HCT116 (cell line): ENCODE measurements at regions not wholly inside any gene's neighbourhood (a gene's known extent, or its start where the extent isn't known, plus 50 kb on each side); places are given as distances from the start of the nearest gene placed in this dataset.

Experiments
- ATAC-seq: fragments of 200-7000 bp; cut with Tn5 transposase; 2 replicates; pipeline ENCODE4 v1.9.1; 2020; ENCODE audit warnings: mild to moderate bottlenecking, moderate library complexity
- BruUV-seq: library from RNA; stranded (reverse); fragments of 400-500 nt; replicated peaks from 2 replicates; lab custom pipeline; 2021; lab: Mats Ljungman, UMichigan
- CTCF ChIA-PET: fragments of 300-600 bp; sonication (Branson Sonifier 250); formaldehyde crosslinking; loops from one replicate; lab custom pipeline; 2021; ENCODE audit warnings: antibody characterized with exemption; lab: Charles Lee
- POLR2A ChIA-PET: fragments of 300-600, 350-600 bp; sonication (Branson Sonifier 250); formaldehyde crosslinking; loops from one replicate; lab custom pipeline; 2021; ENCODE audit warnings: antibody characterized with exemption; lab: Charles Lee
- RAD21 ChIA-PET, 2 experiments: fragments of 300-600 bp; sonication (Branson Sonifier 250); formaldehyde crosslinking; loops; one replicate each; lab custom pipeline; 2023; ENCODE audit warnings: low total read pairs in 2 of 2; ENCODE audit not compliant: uncharacterized antibody in 2 of 2, unreplicated experiment in 2 of 2, low non-redundant PET in 1 of 2; lab: Charles Lee
- DNase-seq: peaks from one replicate; pipeline ENCODE4 v3.0.0-alpha.2; 2010; ENCODE audit warnings: low read depth, low spot score
- H2AFZ ChIP-seq: fragments of 200-600 bp; shearing (Covaris generic), sonication (generic); 2 replicates; pipeline ENCODE4 v1.6.1; 2017; ENCODE audit warnings: low read depth, mixed run types, mixed read lengths, antibody characterized with exemption, low read length; ENCODE audit not compliant: poor library complexity, severe bottlenecking
- H3K27ac ChIP-seq: 2 replicates; pipeline ENCODE4 v1.5.1; 2012; ENCODE audit warnings: low read depth, low read length
- H3K27me3 ChIP-seq: fragments of 200-600 bp; sonication (generic); 2 replicates; pipeline ENCODE4 v1.6.1; 2016; ENCODE audit warnings: mixed run types, low read length, mixed read lengths; ENCODE audit not compliant: insufficient read depth
- H3K36me3 ChIP-seq, 2 experiments: fragments of 200-500 bp in 1 of 2; fragments of 200-600 bp in 1 of 2; sonication (Bioruptor generic) in 1 of 2; sonication (generic) in 1 of 2; 2 replicates each; pipeline versions ENCODE4 v1.5.1 to v1.6.1; 2014 to 2016; ENCODE audit warnings: low read length in 2 of 2, inconsistent platforms in 1 of 2, mixed read lengths in 1 of 2, mixed run types in 1 of 2; ENCODE audit not compliant: insufficient read depth in 2 of 2, control insufficient read depth in 1 of 2
- H3K4me1 ChIP-seq, 2 experiments: fragments of 200-600 bp in 1 of 2; sonication (generic) in 1 of 2; 2 replicates each; pipeline versions ENCODE4 v1.5.1 to v1.6.1; 2012 to 2017; ENCODE audit warnings: low read length in 2 of 2, inconsistent platforms in 1 of 2, mild to moderate bottlenecking in 1 of 2, mixed read lengths in 1 of 2, mixed run types in 1 of 2, moderate library complexity in 1 of 2; ENCODE audit not compliant: insufficient read depth in 2 of 2, control insufficient read depth in 1 of 2
- H3K4me2 ChIP-seq: fragments of 200-600 bp; sonication (generic); 2 replicates; pipeline ENCODE4 v1.6.1; 2017; ENCODE audit warnings: mixed run types, low read length, mixed read lengths
- H3K4me3 ChIP-seq, 2 experiments: fragments of 200-600 bp in 1 of 2; sonication (generic) in 1 of 2; replicated peaks in 1 of 2; 2 replicates each; pipeline ENCODE4 v1.5.1; 2011 to 2016; ENCODE audit warnings: low read length in 2 of 2, control low read depth in 1 of 2, low read depth in 1 of 2, mild to moderate bottlenecking in 1 of 2, mixed read lengths in 1 of 2, mixed run types in 1 of 2
- H3K79me2 ChIP-seq: fragments of 200-600 bp; sonication (generic); 2 replicates; pipeline ENCODE4 v1.6.1; 2017; ENCODE audit warnings: mild to moderate bottlenecking, mixed run types, low read length, moderate library complexity, mixed read lengths; ENCODE audit not compliant: insufficient read depth
- H3K9ac ChIP-seq: fragments of 200-600 bp; sonication (generic); 2 replicates; pipeline ENCODE4 v1.6.1; 2016; ENCODE audit warnings: low read length, mixed read lengths
- H3K9me2 ChIP-seq: fragments of 200-600 bp; sonication (generic), shearing (Covaris generic); 2 replicates; pipeline ENCODE4 v1.6.1; 2017; ENCODE audit warnings: mixed run types, mild to moderate bottlenecking, moderate library complexity; ENCODE audit not compliant: insufficient read depth
- H3K9me3 ChIP-seq, 2 experiments: fragments of 200-500 bp in 1 of 2; fragments of 200-600 bp in 1 of 2; sonication (Bioruptor generic) in 1 of 2; sonication (generic) in 1 of 2; 2 replicates each; pipeline ENCODE4 v1.6.1; 2014 to 2017; ENCODE audit warnings: low read length in 2 of 2, mixed read lengths in 2 of 2, inconsistent platforms in 1 of 2, low read depth in 1 of 2, mild to moderate bottlenecking in 1 of 2, mixed run types in 1 of 2, moderate library complexity in 1 of 2; ENCODE audit not compliant: control insufficient read depth in 1 of 2, insufficient read depth in 1 of 2
- H4K20me1 ChIP-seq: fragments of 200-600 bp; sonication (generic), shearing (Covaris generic); 2 replicates; pipeline ENCODE4 v1.6.1; 2017; ENCODE audit warnings: mixed run types, mild to moderate bottlenecking, moderate library complexity; ENCODE audit not compliant: insufficient read depth
- CEBPB ChIP-seq: IDR thresholded peaks from 2 replicates; pipeline ENCODE4 v1.6.1; 2012; ENCODE audit warnings: low read depth
- FOSL1 ChIP-seq: IDR thresholded peaks from 2 replicates; pipeline ENCODE4 v1.6.1; 2012; ENCODE audit warnings: low read depth
- SIN3A ChIP-seq: IDR thresholded peaks from 2 replicates; pipeline ENCODE4 v1.6.1; 2012; ENCODE audit warnings: low read depth
- SP1 ChIP-seq: IDR thresholded peaks from 2 replicates; pipeline ENCODE4 v1.6.1; 2012; ENCODE audit warnings: low read depth
- SRF ChIP-seq: IDR thresholded peaks from 2 replicates; pipeline ENCODE4 v1.6.1; 2012; ENCODE audit warnings: low read depth
- TCF7L2 ChIP-seq: IDR thresholded peaks from 2 replicates; pipeline ENCODE4 v1.7.0; 2011; ENCODE audit warnings: borderline replicate concordance, inconsistent platforms; ENCODE audit not compliant: insufficient read depth, insufficient read length; ENCODE audit errors: extremely low read depth
- intact Hi-C: fragments of 100-400 bp; cut with micrococcal nuclease; formaldehyde crosslinking; loops from 2 replicates; pipeline ENCODE4 v1.10.0; 2022
- TF ChIP-seq, protein P1 (sequence below): IDR thresholded peaks from 2 replicates; pipeline ENCODE4 v1.6.1; 2012; ENCODE audit warnings: low read depth
- TF ChIP-seq, protein P2 (sequence below), 3 experiments: fragments of 200-600 bp in 1 of 3; sonication (generic) in 1 of 3; IDR thresholded peaks in 2 of 3; conservative IDR thresholded peaks in 1 of 3; 2 replicates each; pipeline ENCODE4 v1.5.1; 2012 to 2017; ENCODE audit warnings: low read depth in 2 of 3, low read length in 2 of 3, antibody characterized with exemption in 1 of 3, borderline replicate concordance in 1 of 3, control low read depth in 1 of 3, mild to moderate bottlenecking in 1 of 3, mixed read lengths in 1 of 3, mixed run types in 1 of 3, moderate library complexity in 1 of 3; ENCODE audit not compliant: insufficient read depth in 1 of 3

DNA sequence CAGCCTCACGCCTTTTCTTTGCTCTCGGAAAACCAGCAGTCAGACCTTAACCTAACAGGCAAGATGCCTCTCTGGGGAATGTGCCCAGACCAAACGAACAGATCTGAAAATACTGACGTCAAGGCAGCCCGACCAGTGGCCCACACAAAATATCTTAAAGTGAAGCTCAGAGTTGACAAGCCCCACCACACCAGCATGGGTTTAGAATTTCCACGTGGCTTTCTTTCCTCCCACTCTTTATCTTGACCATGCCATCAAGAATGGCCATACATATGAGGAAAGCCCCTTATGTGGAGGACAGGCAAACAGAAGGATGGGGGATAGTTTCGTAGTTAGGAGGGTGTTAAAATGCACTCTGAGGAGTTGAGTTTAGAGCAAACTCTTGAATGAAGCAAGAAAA lies 89.8 kb downstream of the MRPL32 start:
- Histone ChIP-seq H3K9me3 (no peaks in the 10 kb centered on the region), H3K79me2 (no peaks in the 10 kb centered on the region), H3K9me2 (no peaks in the 10 kb centered on the region), H3K27ac (no peak overlapping the region), H3K4me3 (no peak overlapping the region), H3K36me3 (no peaks in the 10 kb centered on the region), H3K27me3 (no peaks in the 10 kb centered on the region), H2AFZ (no peak overlapping the region), H3K9ac (no peak overlapping the region), H3K4me2 (no peak overlapping the region), H3K4me1 (peaks cover 0 to 8% of the 10 kb centered on the region in 2 experiments; a peak in 2 of 4 replicates), H4K20me1 (no peaks in the 10 kb centered on the region)
- ATAC-seq (no peak), DNase-seq (no peak)
- ChIA-PET CTCF (no interaction called here), RAD21 (no interaction called here), POLR2A (no interaction called here)
- TF ChIP-seq SP1 (no peak), CEBPB (no peak), SIN3A (no peak), SRF (no peak), FOSL1 (no peak), TCF7L2 (no peak)
- TF ChIP-seq, protein P1, sequence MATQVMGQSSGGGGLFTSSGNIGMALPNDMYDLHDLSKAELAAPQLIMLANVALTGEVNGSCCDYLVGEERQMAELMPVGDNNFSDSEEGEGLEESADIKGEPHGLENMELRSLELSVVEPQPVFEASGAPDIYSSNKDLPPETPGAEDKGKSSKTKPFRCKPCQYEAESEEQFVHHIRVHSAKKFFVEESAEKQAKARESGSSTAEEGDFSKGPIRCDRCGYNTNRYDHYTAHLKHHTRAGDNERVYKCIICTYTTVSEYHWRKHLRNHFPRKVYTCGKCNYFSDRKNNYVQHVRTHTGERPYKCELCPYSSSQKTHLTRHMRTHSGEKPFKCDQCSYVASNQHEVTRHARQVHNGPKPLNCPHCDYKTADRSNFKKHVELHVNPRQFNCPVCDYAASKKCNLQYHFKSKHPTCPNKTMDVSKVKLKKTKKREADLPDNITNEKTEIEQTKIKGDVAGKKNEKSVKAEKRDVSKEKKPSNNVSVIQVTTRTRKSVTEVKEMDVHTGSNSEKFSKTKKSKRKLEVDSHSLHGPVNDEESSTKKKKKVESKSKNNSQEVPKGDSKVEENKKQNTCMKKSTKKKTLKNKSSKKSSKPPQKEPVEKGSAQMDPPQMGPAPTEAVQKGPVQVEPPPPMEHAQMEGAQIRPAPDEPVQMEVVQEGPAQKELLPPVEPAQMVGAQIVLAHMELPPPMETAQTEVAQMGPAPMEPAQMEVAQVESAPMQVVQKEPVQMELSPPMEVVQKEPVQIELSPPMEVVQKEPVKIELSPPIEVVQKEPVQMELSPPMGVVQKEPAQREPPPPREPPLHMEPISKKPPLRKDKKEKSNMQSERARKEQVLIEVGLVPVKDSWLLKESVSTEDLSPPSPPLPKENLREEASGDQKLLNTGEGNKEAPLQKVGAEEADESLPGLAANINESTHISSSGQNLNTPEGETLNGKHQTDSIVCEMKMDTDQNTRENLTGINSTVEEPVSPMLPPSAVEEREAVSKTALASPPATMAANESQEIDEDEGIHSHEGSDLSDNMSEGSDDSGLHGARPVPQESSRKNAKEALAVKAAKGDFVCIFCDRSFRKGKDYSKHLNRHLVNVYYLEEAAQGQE: no peak
- TF ChIP-seq, protein P2, sequence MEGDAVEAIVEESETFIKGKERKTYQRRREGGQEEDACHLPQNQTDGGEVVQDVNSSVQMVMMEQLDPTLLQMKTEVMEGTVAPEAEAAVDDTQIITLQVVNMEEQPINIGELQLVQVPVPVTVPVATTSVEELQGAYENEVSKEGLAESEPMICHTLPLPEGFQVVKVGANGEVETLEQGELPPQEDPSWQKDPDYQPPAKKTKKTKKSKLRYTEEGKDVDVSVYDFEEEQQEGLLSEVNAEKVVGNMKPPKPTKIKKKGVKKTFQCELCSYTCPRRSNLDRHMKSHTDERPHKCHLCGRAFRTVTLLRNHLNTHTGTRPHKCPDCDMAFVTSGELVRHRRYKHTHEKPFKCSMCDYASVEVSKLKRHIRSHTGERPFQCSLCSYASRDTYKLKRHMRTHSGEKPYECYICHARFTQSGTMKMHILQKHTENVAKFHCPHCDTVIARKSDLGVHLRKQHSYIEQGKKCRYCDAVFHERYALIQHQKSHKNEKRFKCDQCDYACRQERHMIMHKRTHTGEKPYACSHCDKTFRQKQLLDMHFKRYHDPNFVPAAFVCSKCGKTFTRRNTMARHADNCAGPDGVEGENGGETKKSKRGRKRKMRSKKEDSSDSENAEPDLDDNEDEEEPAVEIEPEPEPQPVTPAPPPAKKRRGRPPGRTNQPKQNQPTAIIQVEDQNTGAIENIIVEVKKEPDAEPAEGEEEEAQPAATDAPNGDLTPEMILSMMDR (IDR thresholded peaks at IDR 0.05 in 2 of 3, conservative IDR thresholded peaks at IDR 0.05 in 1 of 3; ENCODE audit: borderline replicate concordance in 1 of 3, insufficient read depth in 1 of 3, low read depth in 2 of 3, low read length in 2 of 3): no peak
- intact Hi-C loops: no loop called here
- no TSS peak for BruUV-seq
